ENCODE measurements at regions not wholly inside any gene's neighbourhood (a gene's known extent, or its start where the extent isn't known, plus 50 kb on each side); places are given as distances from the start of the nearest gene placed in this dataset.

DNA sequence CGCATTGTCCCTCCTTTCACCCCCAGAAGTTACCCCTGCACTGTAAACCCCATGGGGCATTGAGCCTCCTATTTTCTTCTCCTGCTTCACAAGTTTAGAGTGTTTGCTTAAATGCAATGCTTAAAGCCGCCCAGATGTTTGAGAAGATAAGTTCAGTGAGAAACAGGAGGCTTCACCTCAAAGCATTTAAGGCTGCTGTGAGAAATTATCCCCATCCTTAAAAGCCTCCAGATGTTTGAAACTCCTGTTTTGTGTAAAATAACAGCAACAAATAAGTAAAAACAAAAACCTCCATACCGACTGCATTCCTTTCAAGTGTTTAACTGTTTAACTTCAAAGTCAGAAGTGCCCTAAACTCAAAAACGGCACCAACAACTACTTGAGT is 81.8 kb downstream of the RTP5 start:
- TF ChIP-seq CTCF (conservative IDR thresholded peaks at IDR 0.05; ENCODE audit: low read depth, low read length) = no peak
- Histone ChIP-seq H3K36me3 (ENCODE audit: insufficient read depth) (no peaks in the 10 kb centered on the region), H4K20me1 (ENCODE audit: insufficient read depth) (no peaks in the 10 kb centered on the region), H3K27ac (no peak overlapping the region), H2AFZ (ENCODE audit: low read depth) (no peak overlapping the region), H3K9ac (no peak overlapping the region), H3K4me2 (no peak overlapping the region), H3K79me2 (ENCODE audit: insufficient read depth, low read depth) (no peaks in the 10 kb centered on the region), H3K4me1 (ENCODE audit: low read depth, poor library complexity, severe bottlenecking) (peaks cover 5% of the 10 kb centered on the region), H3K4me3 (IDR thresholded peaks at IDR 0.05; ENCODE audit: insufficient read depth, low read depth, low read length) (no peak overlapping the region), H3K27me3 (ENCODE audit: insufficient read depth, low read depth) (no peaks in the 10 kb centered on the region)

DNA sequence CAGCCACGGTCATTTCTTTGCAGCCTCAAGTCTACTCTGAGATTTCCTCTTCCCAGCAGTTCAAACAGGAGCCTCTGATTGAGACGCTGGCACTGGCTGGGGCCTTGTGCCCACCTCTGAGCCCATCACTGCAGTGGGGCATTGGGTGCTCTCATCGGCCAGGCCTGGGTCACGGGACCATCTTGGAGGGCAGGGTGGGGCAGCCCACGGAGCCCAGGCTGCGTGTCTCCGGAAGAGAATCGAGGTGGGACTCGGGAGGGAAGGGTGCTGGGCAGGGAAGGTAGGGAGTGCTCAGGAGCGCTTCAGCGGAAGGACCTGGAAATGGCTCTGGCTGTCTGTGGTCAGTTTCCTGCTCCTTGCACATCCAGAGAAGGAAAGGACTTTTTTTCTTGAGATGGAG is 82.4 kb downstream of the RTP5 start:
- Histone ChIP-seq H3K27ac (no peak overlapping the region), H3K79me2 (ENCODE audit: insufficient read depth, low read depth) (no peaks in the 10 kb centered on the region), H3K9ac (no peak overlapping the region), H3K27me3 (ENCODE audit: insufficient read depth, low read depth) (no peaks in the 10 kb centered on the region), H3K36me3 (ENCODE audit: insufficient read depth) (no peaks in the 10 kb centered on the region), H3K4me3 (IDR thresholded peaks at IDR 0.05; ENCODE audit: insufficient read depth, low read depth, low read length) (no peak overlapping the region), H2AFZ (ENCODE audit: low read depth) (no peak overlapping the region), H4K20me1 (ENCODE audit: insufficient read depth) (no peaks in the 10 kb centered on the region), H3K4me1 (ENCODE audit: low read depth, poor library complexity, severe bottlenecking) (peaks cover 5% of the 10 kb centered on the region), H3K4me2 (no peak overlapping the region)
- no peak for TF ChIP-seq CTCF (conservative IDR thresholded peaks at IDR 0.05; ENCODE audit: low read depth, low read length)

- Histone ChIP-seq H3K27ac (no peak overlapping the region), H3K79me2 (ENCODE audit: insufficient read depth, low read depth) (no peaks in the 10 kb centered on the region), H4K20me1 (ENCODE audit: insufficient read depth) (no peaks in the 10 kb centered on the region), H3K9ac (no peak overlapping the region), H3K4me1 (ENCODE audit: low read depth, poor library complexity, severe bottlenecking) (peaks cover 5% of the 10 kb centered on the region), H3K4me3 (IDR thresholded peaks at IDR 0.05; ENCODE audit: insufficient read depth, low read depth, low read length) (no peak overlapping the region), H2AFZ (ENCODE audit: low read depth) (no peak overlapping the region), H3K4me2 (no peak overlapping the region), H3K36me3 (ENCODE audit: insufficient read depth) (no peaks in the 10 kb centered on the region), H3K27me3 (ENCODE audit: insufficient read depth, low read depth) (no peaks in the 10 kb centered on the region)
- no peak for TF ChIP-seq CTCF (conservative IDR thresholded peaks at IDR 0.05; ENCODE audit: low read depth, low read length)
Measured at GRCh38 chr2:241952816-241953215, 83.3 kb downstream of the RTP5 start.

DNA sequence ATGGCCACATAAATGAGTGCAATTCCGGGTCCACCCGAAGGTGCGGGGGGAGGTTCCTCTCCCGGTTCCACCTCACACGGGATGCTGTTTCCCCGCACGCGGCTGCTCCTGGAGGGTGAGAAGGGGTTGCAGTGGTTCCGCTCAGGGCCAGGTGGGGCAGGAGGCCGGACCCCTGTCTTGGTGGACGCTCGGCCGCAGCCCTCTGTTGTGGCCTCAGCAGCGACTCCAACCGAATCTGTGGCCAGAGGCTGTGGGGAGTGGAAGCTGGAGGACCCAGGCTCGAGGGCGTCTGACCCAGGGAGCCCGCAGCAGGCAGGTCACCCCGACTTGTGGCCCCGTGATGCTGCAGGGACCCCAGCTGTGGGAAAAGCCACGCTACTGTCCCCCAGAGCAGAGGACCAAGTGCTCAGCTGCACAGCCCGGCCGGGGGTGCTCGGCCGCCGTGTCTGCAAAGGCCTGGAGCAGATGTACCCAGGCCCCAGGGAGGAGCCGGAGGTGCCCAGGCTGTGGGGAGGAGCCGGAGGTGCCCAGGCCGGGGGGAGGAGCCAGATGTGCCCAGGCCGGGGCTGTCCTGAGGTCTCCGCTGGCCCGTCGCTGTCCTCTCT is 83.9 kb downstream of the RTP5 start:
- Histone ChIP-seq H3K9ac (no peak overlapping the region), H3K36me3 (ENCODE audit: insufficient read depth) (no peaks in the 10 kb centered on the region), H3K4me1 (ENCODE audit: low read depth, poor library complexity, severe bottlenecking) (peaks cover 5% of the 10 kb centered on the region), H4K20me1 (ENCODE audit: insufficient read depth) (no peaks in the 10 kb centered on the region), H3K27me3 (ENCODE audit: insufficient read depth, low read depth) (no peaks in the 10 kb centered on the region), H2AFZ (ENCODE audit: low read depth) (no peak overlapping the region), H3K4me3 (IDR thresholded peaks at IDR 0.05; ENCODE audit: insufficient read depth, low read depth, low read length) (no peak overlapping the region), H3K27ac (no peak overlapping the region), H3K79me2 (ENCODE audit: insufficient read depth, low read depth) (no peaks in the 10 kb centered on the region), H3K4me2 (no peak overlapping the region)
- TF ChIP-seq CTCF (conservative IDR thresholded peaks at IDR 0.05; ENCODE audit: low read depth, low read length) = no peak
